Fibroblast of lung (primary cell): ENCODE measurements at regions not wholly inside any gene's neighbourhood (a gene's known extent, or its start where the extent isn't known, plus 50 kb on each side); places are given as distances from the start of the nearest gene placed in this dataset.

Source experiments
- CTCF ChIP-seq, 2 donors: IDR thresholded peaks in 1 of 2; conservative IDR thresholded peaks in 1 of 2; 1 replicate in 1 of 2; 2 replicates in 1 of 2; pipeline ENCODE4 v1.5.1; 2011 to 2012; ENCODE audit warnings: low read length in 2 of 2, control low read depth in 1 of 2, inconsistent platforms in 1 of 2, low read depth in 1 of 2, mild to moderate bottlenecking in 1 of 2
- EZH2 ChIP-seq: IDR thresholded peaks from 2 replicates; pipeline ENCODE4 v1.5.1; 2012; ENCODE audit warnings: low read length, control low read depth, mild to moderate bottlenecking; ENCODE audit errors: missing control alignments

- TF ChIP-seq CTCF (conservative IDR thresholded peaks at IDR 0.05 in 1 of 2, IDR thresholded peaks at IDR 0.05 in 1 of 2; ENCODE audit: low read depth in 1 of 2, low read length in 2 of 2) = no peak
- TF ChIP-seq EZH2 = no peak
Measured at GRCh38 chr2:66122516-66122915, 312.4 kb upstream of the MEIS1 start.
